IPS-15b (cell line): ENCODE measurements at regions not wholly inside any gene's neighbourhood (a gene's known extent, or its start where the extent isn't known, plus 50 kb on each side); places are given as distances from the start of the nearest gene placed in this dataset.

ENCODE experiments used
- H3K27me3 ChIP-seq: one replicate; pipeline ENCODE4 v1.6.1; 2013; ENCODE audit warnings: low read length; ENCODE audit not compliant: control insufficient read depth, insufficient read depth
- H3K36me3 ChIP-seq: one replicate; pipeline ENCODE4 v1.6.1; 2013; ENCODE audit warnings: low read length; ENCODE audit not compliant: control insufficient read depth, insufficient read depth
- H3K4me1 ChIP-seq: one replicate; pipeline ENCODE4 v1.6.1; 2013; ENCODE audit warnings: mild to moderate bottlenecking, low read length; ENCODE audit not compliant: control insufficient read depth, insufficient read depth
- H3K4me3 ChIP-seq: one replicate; pipeline ENCODE4 v1.5.1; 2013; ENCODE audit warnings: low read depth, low read length
- H3K9ac ChIP-seq: one replicate; pipeline ENCODE4 v1.6.1; 2013; ENCODE audit warnings: low read depth, mild to moderate bottlenecking, low read length
- H3K9me3 ChIP-seq: one replicate; pipeline ENCODE4 v1.6.1; 2013; ENCODE audit warnings: mild to moderate bottlenecking, low read length; ENCODE audit not compliant: control insufficient read depth, insufficient read depth

DNA sequence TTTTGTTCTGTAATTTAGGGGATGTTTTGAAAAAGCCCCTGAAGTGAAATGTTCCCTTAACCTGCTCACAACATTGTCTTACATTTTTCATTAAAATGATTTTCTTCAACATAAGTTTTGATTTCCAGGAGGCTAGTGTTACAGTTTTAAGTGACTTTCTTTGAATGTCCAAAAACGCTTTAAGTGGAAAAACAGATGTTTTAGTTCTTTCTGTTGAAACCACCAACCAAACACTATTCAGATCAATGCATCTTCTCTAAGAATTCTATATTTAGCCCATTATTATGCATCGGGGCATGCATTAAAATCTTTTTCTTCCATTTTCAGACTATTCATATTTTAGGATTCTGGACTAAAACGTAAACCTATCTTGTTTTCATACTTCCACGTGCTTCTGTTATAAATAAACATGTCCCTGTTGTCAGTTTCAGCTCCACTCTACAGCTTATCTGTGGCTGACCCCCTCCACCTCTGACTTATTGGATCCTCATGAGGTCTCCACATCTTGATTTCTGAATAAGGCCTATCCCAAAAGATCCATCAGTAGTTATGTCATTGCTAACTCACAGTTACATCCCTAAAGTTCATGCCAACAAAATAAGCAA lies 882.3 kb upstream of the SEMA6A start:
- H3K4me3 ChIP-seq = no peak overlapping the region
- H3K9ac ChIP-seq = no peak overlapping the region
- H3K36me3 ChIP-seq = no peaks in the 10 kb centered on the region
- H3K4me1 ChIP-seq = no peaks in the 10 kb centered on the region
- no peaks in the 10 kb centered on the region for H3K27me3 ChIP-seq
- no peaks in the 10 kb centered on the region for H3K9me3 ChIP-seq

DNA sequence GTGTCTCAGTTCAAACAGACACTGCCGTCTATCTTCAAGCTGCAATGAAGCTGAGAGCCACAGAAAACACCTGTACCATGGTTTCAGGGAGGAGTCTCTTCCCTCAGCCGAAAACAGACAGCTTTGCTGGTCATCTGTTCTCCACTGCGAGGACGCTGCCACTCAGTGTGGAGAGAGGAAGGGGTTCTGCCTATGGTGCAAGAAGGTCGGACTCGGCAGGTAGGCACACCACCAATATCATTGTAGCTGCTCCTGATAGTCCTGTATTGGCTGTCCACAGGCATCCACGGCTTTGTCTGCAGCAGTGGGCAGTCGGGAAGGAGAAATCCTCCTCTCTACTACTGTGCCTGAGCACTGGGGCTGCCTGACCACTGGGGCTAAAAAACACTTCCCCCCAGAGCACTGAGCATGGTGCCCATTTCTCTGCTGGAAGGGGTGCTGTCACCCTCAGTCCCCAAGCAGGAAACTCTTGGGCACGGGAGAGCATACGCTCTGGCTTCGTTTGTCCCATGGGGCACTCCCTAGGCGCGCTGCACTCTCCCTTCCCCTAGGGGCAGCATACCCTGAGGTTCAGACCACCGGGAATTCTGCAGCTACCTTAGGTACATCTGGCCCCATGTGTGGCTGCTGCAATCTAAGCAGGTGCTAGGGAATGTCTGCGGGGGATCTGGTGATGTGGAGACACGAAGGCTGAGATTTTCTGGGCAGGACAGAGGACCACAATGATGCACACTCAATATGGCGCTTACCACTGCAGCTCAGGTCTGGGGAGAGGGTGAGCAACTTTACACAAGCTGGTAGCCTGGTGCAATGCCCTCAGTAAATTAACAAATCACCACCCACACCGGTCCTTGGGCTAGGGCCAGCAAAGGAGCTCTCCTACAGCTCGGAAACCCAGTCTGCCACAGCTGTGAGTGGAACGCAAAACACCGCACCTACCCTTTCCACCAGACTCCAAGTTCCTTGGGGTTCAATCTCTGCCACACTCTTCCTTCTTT lies 880.9 kb upstream of the SEMA6A start:
- Histone ChIP-seq H3K9ac (peak overlapping the region; percentile 66), H3K36me3 (no peaks in the 10 kb centered on the region), H3K4me3 (peak overlapping the region; percentile 94), H3K4me1 (no peaks in the 10 kb centered on the region), H3K9me3 (no peaks in the 10 kb centered on the region), H3K27me3 (no peaks in the 10 kb centered on the region)

GRCh38 chr5:117454716-117455212 lies 880.1 kb upstream of the SEMA6A start:
- no peaks in the 10 kb centered on the region for H3K36me3 ChIP-seq
- no peaks in the 10 kb centered on the region for H3K9me3 ChIP-seq
- no peaks in the 10 kb centered on the region for H3K4me1 ChIP-seq
- H3K9ac ChIP-seq = peak overlapping the region; percentile 66
- H3K4me3 ChIP-seq = peak overlapping the region; percentile 94
- no peaks in the 10 kb centered on the region for H3K27me3 ChIP-seq

DNA sequence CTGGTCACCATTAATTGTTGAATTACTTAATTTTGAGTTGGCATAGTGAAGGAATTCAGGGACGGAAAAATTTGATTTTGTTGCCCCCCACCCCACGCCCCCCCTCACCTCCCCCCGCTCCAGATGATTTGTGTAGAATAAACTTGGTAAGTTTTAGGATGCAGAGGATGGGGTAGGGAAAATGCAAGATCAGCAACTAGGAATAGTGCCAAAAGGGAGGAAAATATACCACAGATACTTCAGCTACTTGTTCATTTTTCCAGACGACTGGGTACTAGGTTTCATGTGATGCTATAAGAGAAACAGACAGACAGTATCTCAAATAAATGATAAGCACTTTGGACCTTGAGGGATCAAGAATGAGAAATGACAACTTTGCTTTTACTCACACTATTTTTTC lies 862.2 kb upstream of the SEMA6A start:
- H3K4me3 ChIP-seq = no peak overlapping the region
- H3K9me3 ChIP-seq = no peaks in the 10 kb centered on the region
- no peak overlapping the region for H3K9ac ChIP-seq
- no peaks in the 10 kb centered on the region for H3K36me3 ChIP-seq
- peaks cover 13% of the 10 kb centered on the region for H3K4me1 ChIP-seq
- H3K27me3 ChIP-seq = no peaks in the 10 kb centered on the region

DNA sequence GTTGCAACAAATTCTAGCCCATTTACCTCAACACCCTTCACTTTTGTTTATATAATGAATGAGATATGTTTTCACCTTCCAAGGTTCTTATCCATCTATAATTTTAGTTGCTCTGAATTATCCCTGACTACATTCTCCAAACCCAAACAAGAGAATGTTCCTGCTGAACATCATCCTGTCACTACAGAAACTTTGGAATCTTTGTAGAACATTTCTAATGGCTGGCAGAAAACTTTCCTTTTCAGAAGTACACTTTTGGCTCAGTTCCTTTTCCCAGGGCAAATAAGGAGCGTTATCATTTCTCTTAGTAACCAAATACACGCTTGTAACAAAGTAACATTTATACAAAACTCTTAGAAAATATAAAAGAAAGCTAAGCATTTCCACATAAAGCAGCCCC lies 860.6 kb upstream of the SEMA6A start:
- Histone ChIP-seq H3K9ac (no peak overlapping the region), H3K4me1 (peaks cover 13% of the 10 kb centered on the region), H3K9me3 (no peaks in the 10 kb centered on the region), H3K4me3 (no peak overlapping the region), H3K36me3 (no peaks in the 10 kb centered on the region), H3K27me3 (no peaks in the 10 kb centered on the region)

DNA sequence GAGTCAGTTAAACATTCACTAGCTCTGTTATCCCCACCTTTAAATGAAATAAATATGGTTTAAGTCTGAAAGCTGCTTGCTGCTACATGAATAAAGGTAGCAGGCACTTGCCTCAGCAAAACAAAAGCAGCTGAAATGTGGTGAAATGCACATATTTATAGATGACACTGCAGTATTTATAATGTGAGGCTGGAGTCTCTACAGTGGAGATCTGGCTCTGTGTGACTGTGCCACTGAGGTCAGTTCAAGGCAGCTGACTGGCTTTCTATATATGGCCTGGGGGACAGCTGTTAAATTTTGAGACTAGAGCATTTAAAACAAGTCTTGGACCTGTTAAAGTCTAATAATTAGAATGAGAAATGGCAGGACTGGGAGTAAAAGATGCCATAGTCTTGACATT lies 859.6 kb upstream of the SEMA6A start:
- H3K9ac ChIP-seq = no peak overlapping the region
- no peaks in the 10 kb centered on the region for H3K36me3 ChIP-seq
- H3K27me3 ChIP-seq = no peaks in the 10 kb centered on the region
- H3K9me3 ChIP-seq = no peaks in the 10 kb centered on the region
- H3K4me1 ChIP-seq = peaks cover 13% of the 10 kb centered on the region
- H3K4me3 ChIP-seq = no peak overlapping the region

DNA sequence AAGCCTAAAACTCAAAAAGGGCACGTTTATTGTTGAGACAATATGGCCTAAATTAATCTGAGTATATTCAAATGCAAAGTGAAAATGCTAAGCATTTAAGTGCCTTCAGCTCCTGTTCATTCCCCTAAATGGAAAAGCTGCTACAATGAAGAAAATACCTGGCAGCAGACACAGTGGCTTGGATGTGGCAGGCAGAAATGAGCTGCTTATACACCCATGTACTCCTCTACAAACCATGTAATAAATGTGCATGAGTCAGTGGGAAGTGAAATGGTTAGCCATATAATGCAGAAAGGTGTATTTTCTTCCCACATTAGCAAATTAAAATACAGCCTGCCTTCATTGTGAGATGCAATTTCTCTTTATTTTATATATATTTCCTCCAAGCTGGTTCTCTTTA lies 859.2 kb upstream of the SEMA6A start:
- H3K9me3 ChIP-seq = no peaks in the 10 kb centered on the region

GRCh38 chr5:117431091-117431490 lies 856.5 kb upstream of the SEMA6A start:
- Histone ChIP-seq H3K27me3 (no peaks in the 10 kb centered on the region), H3K9ac (no peak overlapping the region), H3K9me3 (no peaks in the 10 kb centered on the region), H3K4me3 (no peak overlapping the region), H3K36me3 (no peaks in the 10 kb centered on the region), H3K4me1 (peaks cover 2% of the 10 kb centered on the region)

More for the DNA sequence above, 859.2 kb upstream of the SEMA6A start:
- H3K27me3 ChIP-seq = no peaks in the 10 kb centered on the region
- no peak overlapping the region for H3K4me3 ChIP-seq
- H3K4me1 ChIP-seq = peaks cover 13% of the 10 kb centered on the region
- H3K9ac ChIP-seq = no peak overlapping the region
- no peaks in the 10 kb centered on the region for H3K36me3 ChIP-seq

DNA sequence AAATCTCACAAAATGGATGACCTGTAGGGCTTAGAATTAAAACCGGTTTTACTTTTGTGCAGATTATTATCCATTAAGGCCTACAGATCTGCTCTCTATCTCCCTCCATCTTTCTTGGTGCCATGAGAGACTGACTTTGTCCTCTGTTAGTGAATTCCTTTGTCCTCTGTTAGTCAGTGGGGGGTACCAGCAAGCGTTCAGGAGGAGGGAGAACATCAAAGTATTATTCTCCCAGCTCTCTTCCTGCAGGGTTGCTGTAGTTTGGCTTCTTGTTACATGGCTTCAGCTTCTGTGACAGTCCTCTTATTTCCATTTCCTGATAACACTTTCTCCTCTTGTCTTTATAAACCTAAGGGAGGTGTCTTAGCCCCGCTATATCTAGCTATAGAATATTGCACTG lies 850.5 kb upstream of the SEMA6A start:
- no peaks in the 10 kb centered on the region for H3K9me3 ChIP-seq

DNA sequence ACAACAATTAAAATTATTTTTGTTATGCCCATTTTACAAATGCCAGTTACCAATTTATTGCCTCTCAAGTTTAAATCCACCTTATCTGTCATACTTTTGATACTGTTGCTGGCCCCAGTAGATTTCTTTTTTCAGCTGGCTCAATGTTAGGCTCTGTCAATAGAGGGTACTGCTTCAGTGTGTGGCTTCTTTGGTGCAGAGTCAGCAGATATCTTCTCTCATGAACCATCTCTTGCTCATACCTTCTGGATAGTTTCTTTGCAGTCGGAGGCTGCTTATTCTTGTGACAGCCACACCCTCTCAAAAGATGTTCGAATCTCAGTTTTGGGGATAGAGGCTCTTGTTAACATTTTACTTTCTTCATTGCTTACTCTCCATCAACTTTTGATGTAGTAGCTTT lies 849.9 kb upstream of the SEMA6A start:
- Histone ChIP-seq H3K36me3 (no peaks in the 10 kb centered on the region), H3K4me1 (no peaks in the 10 kb centered on the region), H3K9me3 (no peaks in the 10 kb centered on the region), H3K27me3 (no peaks in the 10 kb centered on the region), H3K9ac (no peak overlapping the region), H3K4me3 (no peak overlapping the region)

More for the DNA sequence above, 850.5 kb upstream of the SEMA6A start:
- Histone ChIP-seq H3K36me3 (no peaks in the 10 kb centered on the region), H3K4me3 (no peak overlapping the region), H3K27me3 (no peaks in the 10 kb centered on the region), H3K9ac (no peak overlapping the region), H3K4me1 (no peaks in the 10 kb centered on the region)

GRCh38 chr5:117417501-117417900 lies 842.9 kb upstream of the SEMA6A start:
- Histone ChIP-seq H3K9me3 (no peaks in the 10 kb centered on the region), H3K4me1 (no peaks in the 10 kb centered on the region), H3K4me3 (no peak overlapping the region), H3K36me3 (no peaks in the 10 kb centered on the region), H3K27me3 (no peaks in the 10 kb centered on the region), H3K9ac (no peak overlapping the region)

DNA sequence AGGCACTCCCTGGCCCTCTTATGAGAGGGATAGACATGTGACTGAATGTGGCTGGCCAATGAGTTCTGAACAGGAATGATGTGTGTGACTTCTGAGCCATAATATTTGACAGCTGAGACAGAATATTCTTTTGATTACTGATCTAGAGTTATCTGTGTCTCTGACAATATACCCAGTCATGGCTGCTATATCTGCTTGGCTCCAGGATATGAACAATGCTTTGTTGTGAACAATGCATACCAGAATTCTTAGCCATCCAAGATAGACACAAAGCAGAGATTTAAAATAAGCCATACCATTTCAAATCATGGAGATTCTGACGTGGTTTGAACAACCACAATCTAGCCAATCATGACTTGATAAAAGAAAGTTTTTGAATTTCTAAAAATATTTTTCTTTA lies 840.3 kb upstream of the SEMA6A start:
- Histone ChIP-seq H3K4me1 (no peaks in the 10 kb centered on the region), H3K9me3 (no peaks in the 10 kb centered on the region), H3K27me3 (no peaks in the 10 kb centered on the region), H3K9ac (no peak overlapping the region), H3K4me3 (no peak overlapping the region), H3K36me3 (no peaks in the 10 kb centered on the region)
